Posterior vena cava (tissue), 2 donors: ENCODE measurements at regions not wholly inside any gene's neighbourhood (a gene's known extent, or its start where the extent isn't known, plus 50 kb on each side); places are given as distances from the start of the nearest gene placed in this dataset.
"Not testable (repeated sequence)": the region's sequence is repeated elsewhere in the genome, so short reads cannot be mapped to it uniquely, and the experiment has no call there.

Experiments used
- DNase-seq: peaks from one replicate; pipeline ENCODE4 v3.0.0-alpha.2; 2020; ENCODE audit warnings: low spot score
- intact Hi-C, 2 donors: fragments of 100-400 bp; cut with DNase I; formaldehyde crosslinking; loops; one replicate each; pipeline versions ENCODE4 v1.14.1 to v1.14.2; 2022 to 2023
- donor health status: DM: yes; HTN: yes; CAD: no.
- donor health status: DM: yes; HTN: yes; CAD: no.

GRCh38 chr21:35196128-35196527, 147.0 kb upstream of the RUNX1 start:
- intact Hi-C loops = no loop called here
- no peak for DNase-seq

GRCh38 chr21:35195232-35195631, 146.1 kb upstream of the RUNX1 start:
- no peak for DNase-seq
- intact Hi-C loops = no loop called here

GRCh38 chr21:35191754-35192153, 142.7 kb upstream of the RUNX1 start:
- intact Hi-C loops = no loop called here
- no peak for DNase-seq

- intact Hi-C loops = no loop called here
- DNase-seq = no peak
These were observed 142.0 kb upstream of the RUNX1 start for GRCh38 chr21:35191128-35191527.

- DNase-seq = no peak
- intact Hi-C loops = no loop called here
These were observed 141.1 kb upstream of the RUNX1 start for GRCh38 chr21:35190201-35190701.

- DNase-seq = no peak
These were observed 140.2 kb upstream of the RUNX1 start for GRCh38 chr21:35189077-35189863.

GRCh38 chr21:35183389-35183788, 134.3 kb upstream of the RUNX1 start:
- DNase-seq, intact Hi-C loops: not testable (repeated sequence)

More at GRCh38 chr21:35189077-35189863, 140.2 kb upstream of the RUNX1 start:
- intact Hi-C loops = no loop called here

GRCh38 chr21:35179990-35180540, 131.0 kb upstream of the RUNX1 start:
- intact Hi-C loops = no loop called here
- DNase-seq = no peak

GRCh38 chr21:35178827-35179226, 129.7 kb upstream of the RUNX1 start:
- intact Hi-C loops = loop anchor here in 1 of 2 donors (1.0 kb wide), 1 partner anchor 38 kb away; no protein-coding TSS in a partner anchor
- DNase-seq = no peak

GRCh38 chr21:35178098-35178497, 129.0 kb upstream of the RUNX1 start:
- no peak for DNase-seq
- intact Hi-C loops = loop anchor here in 1 of 2 donors (1.0 kb wide), 1 partner anchor 37 kb away; no protein-coding TSS in a partner anchor

- intact Hi-C loops = no loop called here
- no peak for DNase-seq
These were observed 123.1 kb upstream of the RUNX1 start for GRCh38 chr21:35172231-35172630.

- intact Hi-C loops = no loop called here
- DNase-seq = no peak
These were observed 122.3 kb upstream of the RUNX1 start for GRCh38 chr21:35171385-35171784.

GRCh38 chr21:35170818-35171217, 121.7 kb upstream of the RUNX1 start:
- intact Hi-C loops = no loop called here
- no peak for DNase-seq

- intact Hi-C loops = no loop called here
These were observed 121.1 kb upstream of the RUNX1 start for GRCh38 chr21:35170244-35170643.

GRCh38 chr21:35169574-35169973, 120.5 kb upstream of the RUNX1 start:
- DNase-seq = no peak
- intact Hi-C loops = no loop called here

More at GRCh38 chr21:35170244-35170643, 121.1 kb upstream of the RUNX1 start:
- no peak for DNase-seq

- intact Hi-C loops = no loop called here
- DNase-seq = no peak
These were observed 119.6 kb upstream of the RUNX1 start for GRCh38 chr21:35168735-35169134.

- no peak for DNase-seq
- intact Hi-C loops = no loop called here
These were observed 115.9 kb upstream of the RUNX1 start for GRCh38 chr21:35164971-35165483.

- no peak for DNase-seq
- intact Hi-C loops = no loop called here
These were observed 115.3 kb upstream of the RUNX1 start for GRCh38 chr21:35164380-35164779.

GRCh38 chr21:35163411-35163810, 114.3 kb upstream of the RUNX1 start:
- intact Hi-C loops = no loop called here
- no peak for DNase-seq

GRCh38 chr21:35162831-35163230, 113.7 kb upstream of the RUNX1 start:
- no peak for DNase-seq
- intact Hi-C loops = no loop called here

- DNase-seq = no peak
- intact Hi-C loops = no loop called here
These were observed 110.8 kb upstream of the RUNX1 start for GRCh38 chr21:35159881-35160280.
